ENCODE measurements at regions not wholly inside any gene's neighbourhood (a gene's known extent, or its start where the extent isn't known, plus 50 kb on each side); places are given as distances from the start of the nearest gene placed in this dataset.

DNA sequence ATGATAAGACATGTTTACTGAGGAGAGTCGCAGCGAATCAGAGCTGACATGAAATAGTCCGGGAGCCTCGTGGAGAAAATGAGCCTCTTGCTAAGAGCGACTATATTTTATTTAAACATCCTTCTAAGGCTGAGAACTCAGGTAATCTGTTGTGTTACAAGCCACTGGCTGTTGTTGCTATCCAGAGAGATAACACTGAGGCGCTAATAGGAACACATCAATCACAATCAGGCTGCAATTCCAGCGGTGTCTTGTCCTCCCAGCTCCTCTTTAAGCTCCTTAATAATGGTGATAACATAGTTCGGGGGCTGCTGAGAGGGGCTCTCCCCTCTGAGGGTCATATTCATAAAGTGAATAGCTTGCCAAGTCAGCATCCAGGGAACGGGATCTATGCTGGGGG lies 95.1 kb downstream of the INSIG2 start:
- TF ChIP-seq POLR2A (IDR thresholded peaks at IDR 0.05): no peak
- TF ChIP-seq, protein P1, sequence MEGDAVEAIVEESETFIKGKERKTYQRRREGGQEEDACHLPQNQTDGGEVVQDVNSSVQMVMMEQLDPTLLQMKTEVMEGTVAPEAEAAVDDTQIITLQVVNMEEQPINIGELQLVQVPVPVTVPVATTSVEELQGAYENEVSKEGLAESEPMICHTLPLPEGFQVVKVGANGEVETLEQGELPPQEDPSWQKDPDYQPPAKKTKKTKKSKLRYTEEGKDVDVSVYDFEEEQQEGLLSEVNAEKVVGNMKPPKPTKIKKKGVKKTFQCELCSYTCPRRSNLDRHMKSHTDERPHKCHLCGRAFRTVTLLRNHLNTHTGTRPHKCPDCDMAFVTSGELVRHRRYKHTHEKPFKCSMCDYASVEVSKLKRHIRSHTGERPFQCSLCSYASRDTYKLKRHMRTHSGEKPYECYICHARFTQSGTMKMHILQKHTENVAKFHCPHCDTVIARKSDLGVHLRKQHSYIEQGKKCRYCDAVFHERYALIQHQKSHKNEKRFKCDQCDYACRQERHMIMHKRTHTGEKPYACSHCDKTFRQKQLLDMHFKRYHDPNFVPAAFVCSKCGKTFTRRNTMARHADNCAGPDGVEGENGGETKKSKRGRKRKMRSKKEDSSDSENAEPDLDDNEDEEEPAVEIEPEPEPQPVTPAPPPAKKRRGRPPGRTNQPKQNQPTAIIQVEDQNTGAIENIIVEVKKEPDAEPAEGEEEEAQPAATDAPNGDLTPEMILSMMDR (IDR thresholded peaks at IDR 0.05): no peak
